Peyer's patch (tissue), 4 donors: ENCODE measurements at regions not wholly inside any gene's neighbourhood (a gene's known extent, or its start where the extent isn't known, plus 50 kb on each side); places are given as distances from the start of the nearest gene placed in this dataset.

Source experiments
- POLR2A ChIP-seq, 2 donors: fragments of 450-650 bp; IDR thresholded peaks; one replicate each; pipeline ENCODE4 v1.5.1; 2017; ENCODE audit warnings: antibody characterized with exemption in 2 of 2, mild to moderate bottlenecking in 2 of 2, moderate library complexity in 2 of 2
- TF ChIP-seq, protein P1 (sequence below), 6 experiments: fragments of 450-650 bp in 4 of 6; fragments of 200-600 bp in 2 of 6; sonication (generic) in 1 of 6; IDR thresholded peaks; one replicate each; pipeline ENCODE4 v1.5.1; 2017 to 2019; ENCODE audit warnings: antibody characterized with exemption in 6 of 6, mild to moderate bottlenecking in 3 of 6, moderate library complexity in 1 of 6

DNA sequence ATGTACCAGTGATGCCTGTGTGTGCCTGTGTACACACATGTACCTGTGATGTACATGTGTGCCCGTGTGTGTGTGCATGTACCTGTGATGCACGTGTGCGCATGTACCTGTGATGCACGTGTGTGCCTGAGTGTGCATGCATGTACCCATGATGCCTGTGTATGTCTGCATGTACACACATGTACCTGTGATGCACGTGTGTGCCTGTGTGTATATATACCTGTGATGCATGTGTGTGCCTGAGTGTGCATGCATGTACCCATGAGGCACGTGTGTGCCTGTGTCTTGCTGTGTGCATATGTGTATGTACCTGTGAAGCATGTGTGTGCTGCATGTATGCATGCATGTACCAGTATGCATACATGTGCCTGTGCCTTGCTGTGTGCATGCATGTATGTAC is 419.0 kb downstream of the IRX2 start:
- TF ChIP-seq, protein P1, sequence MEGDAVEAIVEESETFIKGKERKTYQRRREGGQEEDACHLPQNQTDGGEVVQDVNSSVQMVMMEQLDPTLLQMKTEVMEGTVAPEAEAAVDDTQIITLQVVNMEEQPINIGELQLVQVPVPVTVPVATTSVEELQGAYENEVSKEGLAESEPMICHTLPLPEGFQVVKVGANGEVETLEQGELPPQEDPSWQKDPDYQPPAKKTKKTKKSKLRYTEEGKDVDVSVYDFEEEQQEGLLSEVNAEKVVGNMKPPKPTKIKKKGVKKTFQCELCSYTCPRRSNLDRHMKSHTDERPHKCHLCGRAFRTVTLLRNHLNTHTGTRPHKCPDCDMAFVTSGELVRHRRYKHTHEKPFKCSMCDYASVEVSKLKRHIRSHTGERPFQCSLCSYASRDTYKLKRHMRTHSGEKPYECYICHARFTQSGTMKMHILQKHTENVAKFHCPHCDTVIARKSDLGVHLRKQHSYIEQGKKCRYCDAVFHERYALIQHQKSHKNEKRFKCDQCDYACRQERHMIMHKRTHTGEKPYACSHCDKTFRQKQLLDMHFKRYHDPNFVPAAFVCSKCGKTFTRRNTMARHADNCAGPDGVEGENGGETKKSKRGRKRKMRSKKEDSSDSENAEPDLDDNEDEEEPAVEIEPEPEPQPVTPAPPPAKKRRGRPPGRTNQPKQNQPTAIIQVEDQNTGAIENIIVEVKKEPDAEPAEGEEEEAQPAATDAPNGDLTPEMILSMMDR (IDR thresholded peaks at IDR 0.05), result no peak
- no peak for TF ChIP-seq POLR2A (IDR thresholded peaks at IDR 0.05)
